PC-3 (cell line): ENCODE measurements at regions not wholly inside any gene's neighbourhood (a gene's known extent, or its start where the extent isn't known, plus 50 kb on each side); places are given as distances from the start of the nearest gene placed in this dataset.

Experiments used
- EZH2 ChIP-seq: fragments of 300-600 bp; sonication (generic); IDR thresholded peaks from one replicate; pipeline ENCODE4 v1.6.1; 2017; ENCODE audit warnings: antibody characterized with exemption, mild to moderate bottlenecking, low read length; ENCODE audit not compliant: unreplicated experiment
- EZH2phosphoT487 ChIP-seq: fragments of 300-600 bp; sonication (generic); IDR thresholded peaks from 2 replicates; pipeline ENCODE4 v1.6.1; 2018; ENCODE audit warnings: mild to moderate bottlenecking, antibody characterized with exemption, low read length, borderline replicate concordance
- TF ChIP-seq, protein P1 (sequence below): fragments of 300-600 bp; sonication (generic); conservative IDR thresholded peaks from 2 replicates; pipeline ENCODE4 v1.5.1; 2017; ENCODE audit warnings: antibody characterized with exemption, low read depth, mild to moderate bottlenecking, low read length

DNA sequence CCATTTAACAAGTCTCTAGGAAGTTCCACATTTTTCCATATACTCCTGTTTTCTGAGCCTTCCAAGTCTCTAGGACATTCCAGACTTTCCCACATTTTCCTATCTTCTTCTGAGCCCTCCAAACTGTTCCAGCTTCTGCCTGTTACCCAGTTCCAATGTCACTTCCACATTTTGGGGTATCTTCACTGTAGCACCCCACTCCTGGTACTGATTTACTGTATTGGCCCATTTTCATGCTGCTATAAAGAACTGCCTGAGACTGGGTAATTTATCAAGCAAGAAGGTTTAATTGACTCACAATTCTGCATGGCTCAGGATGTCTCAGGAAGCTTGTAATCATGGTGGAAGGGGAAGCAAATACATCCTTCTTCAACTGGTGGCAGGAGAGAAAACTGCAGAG is 285.0 kb downstream of the LRRIQ3 start:
- TF ChIP-seq, protein P1, sequence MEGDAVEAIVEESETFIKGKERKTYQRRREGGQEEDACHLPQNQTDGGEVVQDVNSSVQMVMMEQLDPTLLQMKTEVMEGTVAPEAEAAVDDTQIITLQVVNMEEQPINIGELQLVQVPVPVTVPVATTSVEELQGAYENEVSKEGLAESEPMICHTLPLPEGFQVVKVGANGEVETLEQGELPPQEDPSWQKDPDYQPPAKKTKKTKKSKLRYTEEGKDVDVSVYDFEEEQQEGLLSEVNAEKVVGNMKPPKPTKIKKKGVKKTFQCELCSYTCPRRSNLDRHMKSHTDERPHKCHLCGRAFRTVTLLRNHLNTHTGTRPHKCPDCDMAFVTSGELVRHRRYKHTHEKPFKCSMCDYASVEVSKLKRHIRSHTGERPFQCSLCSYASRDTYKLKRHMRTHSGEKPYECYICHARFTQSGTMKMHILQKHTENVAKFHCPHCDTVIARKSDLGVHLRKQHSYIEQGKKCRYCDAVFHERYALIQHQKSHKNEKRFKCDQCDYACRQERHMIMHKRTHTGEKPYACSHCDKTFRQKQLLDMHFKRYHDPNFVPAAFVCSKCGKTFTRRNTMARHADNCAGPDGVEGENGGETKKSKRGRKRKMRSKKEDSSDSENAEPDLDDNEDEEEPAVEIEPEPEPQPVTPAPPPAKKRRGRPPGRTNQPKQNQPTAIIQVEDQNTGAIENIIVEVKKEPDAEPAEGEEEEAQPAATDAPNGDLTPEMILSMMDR, result no peak
- TF ChIP-seq EZH2, result no peak
- TF ChIP-seq EZH2phosphoT487, result no peak
